GM23248 (cell line): ENCODE measurements at regions not wholly inside any gene's neighbourhood (a gene's known extent, or its start where the extent isn't known, plus 50 kb on each side); places are given as distances from the start of the nearest gene placed in this dataset.

Experiments
- EZH2 ChIP-seq: fragments of 200-600 bp; sonication (generic); IDR thresholded peaks from 2 replicates; pipeline ENCODE4 v1.6.1; 2018; ENCODE audit warnings: antibody characterized with exemption, mild to moderate bottlenecking; ENCODE audit not compliant: insufficient read depth, poor library complexity, severe bottlenecking
- EZH2phosphoT487 ChIP-seq: fragments of 200-600 bp; sonication (generic); IDR thresholded peaks from 2 replicates; pipeline ENCODE4 v1.6.1; 2018; ENCODE audit warnings: antibody characterized with exemption, moderate library complexity, mild to moderate bottlenecking, low read depth; ENCODE audit not compliant: insufficient read depth

GRCh38 chr6:93794166-93794565 lies 374.8 kb upstream of the EPHA7 start:
- no peak for TF ChIP-seq EZH2
- no peak for TF ChIP-seq EZH2phosphoT487
